Stimulated activated CD4-positive, alpha-beta T cell treated with anti-CD3 and anti-CD28 coated beads, Interleukin-12 subunit alpha, Interleukin-12 subunit beta, amount 100 ng/mL, for 48 hours (primary cell): ENCODE measurements at regions not wholly inside any gene's neighbourhood (a gene's known extent, or its start where the extent isn't known, plus 50 kb on each side); places are given as distances from the start of the nearest gene placed in this dataset.
"Not testable (repeated sequence)": the region's sequence is repeated elsewhere in the genome, so short reads cannot be mapped to it uniquely, and the experiment has no call there.

Source experiments
- DNase-seq, 3 donors: peaks; one replicate each; pipeline ENCODE4 v3.0.0-alpha.2; 2020; ENCODE audit warnings: low read depth in 2 of 3, low spot score in 1 of 3

DNA sequence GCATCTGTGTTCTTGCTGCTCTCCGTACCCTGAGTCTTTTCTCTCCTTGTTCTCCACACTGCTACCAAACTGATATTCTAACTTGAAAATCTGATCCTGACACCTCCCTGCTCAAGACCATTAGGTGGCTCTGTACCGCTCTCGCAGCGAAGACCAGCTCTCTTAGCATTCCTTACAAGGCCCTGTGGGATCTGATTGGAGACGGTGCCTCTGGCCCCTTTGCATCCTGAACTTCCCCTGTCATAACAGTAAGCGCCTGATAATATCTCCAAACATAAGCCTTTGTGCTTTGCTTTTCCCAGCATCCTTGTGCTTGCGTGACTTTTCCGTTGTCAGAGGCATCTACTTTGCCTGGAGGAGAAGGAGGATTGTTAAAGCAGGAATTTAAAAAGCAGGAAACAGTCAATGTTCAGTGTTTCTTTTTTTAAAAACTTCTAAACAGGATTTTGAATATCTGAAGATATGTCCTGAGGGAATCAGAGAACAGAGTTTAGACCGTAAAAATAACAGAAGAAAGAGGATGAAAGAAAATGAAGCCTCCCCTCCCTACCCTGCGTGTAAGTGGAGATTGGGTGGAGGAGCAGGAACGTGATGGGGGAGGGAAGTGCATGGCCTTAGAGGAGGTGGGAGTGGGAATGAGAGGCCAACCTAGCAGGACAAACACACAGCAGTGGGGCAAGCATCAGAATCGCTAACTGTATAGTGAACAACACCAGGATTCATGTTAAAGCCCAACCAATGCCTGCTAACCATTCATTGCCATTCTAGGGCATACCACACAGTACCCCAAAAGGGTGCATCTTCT, 89.2 kb upstream of the STMND1 start:
- no peak for DNase-seq

DNA sequence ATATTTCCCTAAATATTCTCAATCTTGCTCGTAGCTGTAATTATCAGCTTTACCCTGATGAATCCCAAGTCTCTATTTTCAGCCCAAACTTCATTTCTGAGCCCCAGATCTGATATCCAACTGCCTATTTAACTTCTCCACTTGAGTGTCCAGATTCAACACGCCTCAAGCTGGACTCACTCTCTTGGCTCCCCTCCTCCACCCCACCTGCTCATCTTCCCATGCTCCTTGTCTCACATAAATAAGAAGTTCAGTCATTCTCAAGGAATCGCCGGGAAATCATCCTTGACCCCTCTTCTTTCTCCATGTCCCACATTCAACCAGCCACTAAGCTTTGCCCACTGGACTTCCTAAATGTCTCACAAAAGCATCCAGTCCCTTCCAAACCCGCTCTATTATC, 89.9 kb upstream of the STMND1 start:
- no peak for DNase-seq

DNA sequence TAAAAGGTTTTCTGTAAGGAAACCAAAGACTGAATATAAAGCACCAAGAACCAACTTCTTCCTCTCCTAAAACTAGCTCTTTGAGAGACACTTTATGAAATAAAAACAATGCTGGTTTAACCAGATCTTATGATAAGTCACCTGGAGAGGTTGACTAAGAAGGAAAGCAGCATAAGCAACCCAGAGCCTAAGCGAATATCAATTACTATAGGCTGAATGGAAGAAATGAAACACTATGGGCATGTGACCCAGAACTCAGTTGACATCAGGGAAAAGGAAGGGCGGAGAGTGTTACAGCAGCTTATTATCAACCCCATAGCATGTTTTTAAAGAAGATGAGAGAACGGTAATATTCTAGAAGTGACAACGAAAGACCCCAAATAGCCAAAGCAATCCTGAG, 94.1 kb upstream of the STMND1 start:
- DNase-seq: no peak

DNA sequence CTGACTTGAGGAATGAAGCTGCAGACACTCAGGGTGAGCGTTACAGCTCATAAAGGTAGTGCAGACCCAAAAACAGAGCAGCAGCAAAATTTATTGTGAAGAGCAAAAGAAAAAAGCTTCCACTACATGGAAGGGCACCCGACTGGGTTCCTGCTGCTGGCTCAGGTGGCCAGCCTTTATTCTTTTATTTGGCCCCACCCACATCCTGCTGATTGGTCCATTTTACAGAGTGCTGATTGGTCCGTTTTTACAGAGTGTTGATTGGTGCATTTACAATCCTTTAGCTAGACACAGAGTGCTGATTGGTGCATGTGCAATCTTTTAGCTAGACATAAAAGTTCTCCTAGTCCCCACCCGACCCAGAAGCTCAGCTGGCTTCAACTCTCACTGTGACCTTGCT, 95.3 kb upstream of the STMND1 start:
- no peak for DNase-seq

- no peak for DNase-seq
These were observed 97.6 kb upstream of the STMND1 start for GRCh38 chr6:17004269-17004668.

DNA sequence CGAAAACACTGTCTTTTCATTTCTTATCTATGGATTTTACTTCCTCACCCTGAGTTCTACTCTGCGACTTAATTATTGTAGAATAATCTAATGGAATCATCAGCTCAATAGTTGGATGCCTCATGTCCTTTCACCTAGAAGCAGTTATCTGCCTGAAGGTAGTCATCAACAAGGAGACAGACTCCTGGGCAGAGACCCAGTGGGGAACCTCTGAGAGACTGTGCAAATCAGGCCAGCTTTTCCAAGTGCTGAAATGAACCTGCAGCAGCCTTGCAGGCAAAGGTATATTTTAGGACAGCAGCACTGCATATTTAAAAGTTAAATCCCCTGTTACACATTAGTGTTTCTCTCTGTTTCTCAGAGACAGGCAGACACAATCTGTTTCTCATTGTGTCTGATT, 99.7 kb upstream of the STMND1 start:
- no peak for DNase-seq

- no peak for DNase-seq
These were observed 100.7 kb upstream of the STMND1 start for GRCh38 chr6:17001188-17001587.

- DNase-seq: no peak
These were observed 102.1 kb upstream of the STMND1 start for GRCh38 chr6:16999491-17000436.

- no peak for DNase-seq
These were observed 103.4 kb upstream of the STMND1 start for GRCh38 chr6:16998461-16998860.

GRCh38 chr6:16995511-16996250, 106.2 kb upstream of the STMND1 start:
- no peak for DNase-seq

DNA sequence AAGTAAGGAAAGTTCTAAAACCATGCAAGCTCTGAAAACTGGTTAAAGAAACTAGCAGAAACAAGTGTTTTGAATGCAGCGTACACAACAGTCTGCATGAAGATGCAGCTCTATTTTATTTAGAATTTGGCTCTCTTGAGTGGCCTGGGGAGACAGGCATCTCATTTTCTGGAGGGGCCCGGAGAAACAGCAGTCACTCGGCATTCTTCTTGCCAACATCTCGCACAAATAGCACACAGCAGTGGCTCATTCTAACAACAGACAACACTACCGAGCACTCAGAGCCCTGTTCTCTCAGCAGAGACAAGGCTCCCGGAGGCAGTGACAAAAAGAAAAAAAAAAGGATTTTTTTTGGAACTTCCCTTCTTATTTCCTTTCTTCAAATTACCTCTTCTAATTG, 108.5 kb upstream of the STMND1 start:
- no peak for DNase-seq

GRCh38 chr6:16991981-16992629, 109.7 kb upstream of the STMND1 start:
- no peak for DNase-seq

GRCh38 chr6:16989976-16990375, 111.9 kb upstream of the STMND1 start:
- DNase-seq: not testable (repeated sequence)

DNA sequence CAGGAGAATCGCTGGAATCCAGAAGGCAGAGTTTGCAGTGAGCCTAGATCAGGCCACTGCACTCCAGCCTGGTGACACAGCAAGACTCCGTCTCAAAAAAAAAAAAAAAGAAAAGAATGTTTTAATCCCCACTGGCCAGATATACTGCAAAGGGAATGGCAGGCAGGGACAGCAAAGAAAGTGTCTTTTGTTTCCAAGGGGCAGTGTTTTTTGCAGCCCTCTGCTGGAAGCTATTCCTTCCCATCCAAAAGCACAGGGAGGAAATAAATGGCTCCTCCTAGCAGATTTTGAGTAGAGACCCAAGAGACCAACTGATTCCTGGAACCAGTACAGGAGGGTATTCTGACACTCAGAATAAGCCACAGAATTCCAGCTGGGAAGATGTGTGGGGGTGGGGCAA, 112.5 kb upstream of the STMND1 start:
- DNase-seq: no peak

DNA sequence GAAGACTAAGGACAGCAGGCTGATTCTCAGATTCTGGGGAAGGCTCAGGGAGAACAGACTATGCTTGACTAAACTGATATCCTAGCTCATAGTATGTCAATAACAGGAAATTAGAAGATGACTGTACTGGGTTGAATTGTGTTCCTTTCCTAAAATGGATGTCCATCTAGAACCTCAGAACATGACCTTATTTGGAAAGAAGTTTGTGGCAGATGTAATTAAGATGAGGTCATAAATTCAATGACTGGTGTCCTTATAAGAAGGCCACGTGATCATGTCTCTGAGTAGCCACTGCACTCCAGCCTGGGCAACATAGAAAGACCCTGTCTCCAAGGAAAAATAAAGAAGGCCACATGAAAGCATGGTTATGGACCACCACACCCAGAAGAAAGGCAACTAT, 113.9 kb upstream of the STMND1 start:
- DNase-seq: no peak

GRCh38 chr6:16985513-16986284, 116.2 kb upstream of the STMND1 start:
- no peak for DNase-seq

GRCh38 chr6:16982807-16983206, 119.0 kb upstream of the STMND1 start:
- no peak for DNase-seq

- DNase-seq: no peak
These were observed 122.0 kb upstream of the STMND1 start for GRCh38 chr6:16979677-16980370.

DNA sequence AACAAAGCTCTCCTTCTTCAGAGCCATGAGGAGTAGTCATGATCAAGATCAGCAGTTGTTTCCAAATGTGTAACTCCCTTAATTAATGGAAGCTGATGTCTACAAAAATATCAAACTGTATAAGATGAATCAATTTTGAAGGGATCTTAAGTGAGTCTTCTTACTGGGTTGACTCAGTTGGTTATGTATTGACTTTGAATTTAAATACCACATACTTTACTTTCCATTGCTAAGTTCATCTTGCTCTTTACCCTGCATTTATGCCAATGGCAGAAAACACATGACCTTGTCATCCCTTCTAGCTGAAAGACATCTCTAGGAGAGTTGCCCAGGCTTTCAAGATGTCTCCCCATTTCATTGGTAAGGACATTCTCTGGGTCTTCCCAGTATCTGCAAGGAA, 123.2 kb upstream of the STMND1 start:
- no peak for DNase-seq
